KG1 (cell line): ENCODE measurements at regions not wholly inside any gene's neighbourhood (a gene's known extent, or its start where the extent isn't known, plus 50 kb on each side); places are given as distances from the start of the nearest gene placed in this dataset.

Source experiments
- DNase-seq: peaks from one replicate; lab custom pipeline; 2025; lab: John Stamatoyannopoulos, UW

- no peak for DNase-seq
Observed at GRCh38 chr13:50575138-50575537, 268.4 kb downstream of the DLEU7 start.

- DNase-seq, result no peak
Observed at GRCh38 chr13:50576156-50576555, 267.3 kb downstream of the DLEU7 start.

- no peak for DNase-seq
Observed at GRCh38 chr13:50577806-50578205, 265.7 kb downstream of the DLEU7 start.

- no peak for DNase-seq
Observed at GRCh38 chr13:50580684-50581305, 262.7 kb downstream of the DLEU7 start.

- no peak for DNase-seq
Observed at GRCh38 chr13:50581586-50582196, 261.8 kb downstream of the DLEU7 start.

GRCh38 chr13:50584856-50585580 lies 258.5 kb downstream of the DLEU7 start:
- no peak for DNase-seq

GRCh38 chr13:50585674-50586413 lies 257.6 kb downstream of the DLEU7 start:
- no peak for DNase-seq

GRCh38 chr13:50586414-50587083 lies 256.9 kb downstream of the DLEU7 start:
- DNase-seq, result no peak

GRCh38 chr13:50587115-50587514 lies 256.4 kb downstream of the DLEU7 start:
- no peak for DNase-seq

- DNase-seq, result no peak
Observed at GRCh38 chr13:50587645-50588373, 255.7 kb downstream of the DLEU7 start.

GRCh38 chr13:50588491-50589130 lies 254.9 kb downstream of the DLEU7 start:
- DNase-seq, result no peak

- DNase-seq, result no peak
Observed at GRCh38 chr13:50589139-50589538, 254.4 kb downstream of the DLEU7 start.

GRCh38 chr13:50589651-50590054 lies 253.8 kb downstream of the DLEU7 start:
- DNase-seq, result no peak

GRCh38 chr13:50592412-50593155 lies 250.9 kb downstream of the DLEU7 start:
- no peak for DNase-seq

GRCh38 chr13:50593207-50593606 lies 250.3 kb downstream of the DLEU7 start:
- DNase-seq, result no peak

- peak; percentile 58 for DNase-seq
Observed at GRCh38 chr13:50594276-50595051, 249.0 kb downstream of the DLEU7 start.

GRCh38 chr13:50595196-50595595 lies 248.3 kb downstream of the DLEU7 start:
- DNase-seq, result no peak

GRCh38 chr13:50596156-50596555 lies 247.3 kb downstream of the DLEU7 start:
- no peak for DNase-seq

GRCh38 chr13:50596776-50597203 lies 246.7 kb downstream of the DLEU7 start:
- no peak for DNase-seq
